Femur (tissue), 1 donor: ENCODE measurements at regions not wholly inside any gene's neighbourhood (a gene's known extent, or its start where the extent isn't known, plus 50 kb on each side); places are given as distances from the start of the nearest gene placed in this dataset.
"Not testable (repeated sequence)": the region's sequence is repeated elsewhere in the genome, so short reads cannot be mapped to it uniquely, and the experiment has no call there.

Experiments
- DNase-seq: peaks from one replicate; pipeline ENCODE4 v3.0.0-alpha.2; 2017

DNA sequence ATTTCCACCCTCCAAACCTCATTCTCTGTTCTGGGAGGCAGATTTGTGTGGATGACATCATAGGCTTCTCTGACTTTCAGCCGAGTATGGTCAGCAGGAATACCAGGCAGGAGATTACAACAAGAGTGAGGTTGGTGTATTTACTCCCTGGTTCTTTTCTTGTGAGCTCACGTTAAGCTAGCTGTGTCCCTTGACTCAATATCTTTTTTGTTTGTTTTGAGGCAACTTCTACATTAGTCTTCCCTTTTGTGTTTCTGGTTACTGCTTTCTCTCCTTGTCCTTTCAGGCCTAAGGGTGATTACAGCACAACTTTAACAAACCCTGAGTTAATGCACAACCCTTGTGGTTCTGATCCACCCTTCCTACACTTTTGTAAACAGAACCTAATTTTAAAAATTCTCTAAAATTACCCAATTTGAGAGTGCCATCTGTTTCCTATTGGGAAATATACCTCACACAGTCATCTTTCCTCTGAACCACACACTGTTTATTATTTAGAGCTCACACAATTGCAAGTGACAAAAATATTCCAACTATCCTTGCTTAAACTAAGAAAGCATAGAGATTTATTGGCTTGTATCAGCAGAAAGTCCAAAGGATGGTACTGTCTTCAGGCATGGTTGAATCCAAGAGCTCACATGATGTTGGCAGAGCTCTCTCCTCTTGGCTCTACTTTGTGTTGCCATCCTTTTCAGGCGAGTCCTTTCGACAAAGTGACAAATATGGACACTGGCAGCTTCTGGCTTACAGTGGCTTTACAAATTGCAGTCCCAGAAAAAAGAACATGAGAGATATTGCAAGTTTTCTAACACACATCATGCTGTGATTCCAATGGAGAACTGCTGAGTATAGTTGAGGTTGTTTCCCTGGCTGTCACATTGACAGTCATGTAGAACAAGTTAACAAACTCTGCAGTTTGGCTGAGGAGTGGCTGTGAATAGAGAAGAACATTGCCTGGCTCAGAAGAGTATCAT, 150.5 kb upstream of the DDIT4L start:
- no peak for DNase-seq

DNA sequence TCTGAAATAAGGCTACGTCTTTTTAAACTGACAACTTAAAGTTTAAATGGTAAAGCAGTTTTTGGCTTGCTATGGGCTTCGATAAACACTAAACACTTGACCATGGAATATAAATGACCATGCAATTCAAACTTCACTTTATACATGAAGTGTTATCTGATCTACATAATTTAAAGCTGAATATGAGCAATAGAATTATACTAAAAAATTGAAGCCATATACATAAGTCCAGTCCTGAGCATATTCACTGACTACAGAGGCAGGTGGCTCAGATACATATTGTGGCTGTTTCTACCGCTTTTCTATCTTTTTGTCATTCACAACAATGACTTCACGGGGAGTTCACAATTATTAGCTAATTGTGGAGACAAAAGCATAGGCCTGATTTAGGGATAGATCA, 149.6 kb upstream of the DDIT4L start:
- no peak for DNase-seq

DNA sequence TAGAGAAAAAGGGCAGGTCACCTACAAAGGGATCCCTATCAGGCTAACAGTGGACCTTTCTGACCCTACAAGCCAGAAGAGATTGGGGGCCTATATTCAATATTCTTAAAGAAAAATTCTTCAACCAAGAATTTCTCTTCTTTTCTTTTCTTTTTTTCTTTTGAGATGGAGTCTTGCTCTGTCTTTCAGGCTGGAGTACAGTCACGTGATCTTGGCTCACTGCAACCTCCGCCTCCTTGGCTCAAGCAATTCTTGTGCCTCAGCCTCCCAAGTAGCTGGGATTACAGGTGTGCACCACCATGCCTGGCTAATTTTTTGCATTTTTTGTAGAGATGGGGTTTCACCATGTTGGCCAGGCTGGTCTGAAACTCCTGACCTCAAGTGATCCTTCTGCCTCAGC, 143.2 kb upstream of the DDIT4L start:
- not testable (repeated sequence) for DNase-seq

DNA sequence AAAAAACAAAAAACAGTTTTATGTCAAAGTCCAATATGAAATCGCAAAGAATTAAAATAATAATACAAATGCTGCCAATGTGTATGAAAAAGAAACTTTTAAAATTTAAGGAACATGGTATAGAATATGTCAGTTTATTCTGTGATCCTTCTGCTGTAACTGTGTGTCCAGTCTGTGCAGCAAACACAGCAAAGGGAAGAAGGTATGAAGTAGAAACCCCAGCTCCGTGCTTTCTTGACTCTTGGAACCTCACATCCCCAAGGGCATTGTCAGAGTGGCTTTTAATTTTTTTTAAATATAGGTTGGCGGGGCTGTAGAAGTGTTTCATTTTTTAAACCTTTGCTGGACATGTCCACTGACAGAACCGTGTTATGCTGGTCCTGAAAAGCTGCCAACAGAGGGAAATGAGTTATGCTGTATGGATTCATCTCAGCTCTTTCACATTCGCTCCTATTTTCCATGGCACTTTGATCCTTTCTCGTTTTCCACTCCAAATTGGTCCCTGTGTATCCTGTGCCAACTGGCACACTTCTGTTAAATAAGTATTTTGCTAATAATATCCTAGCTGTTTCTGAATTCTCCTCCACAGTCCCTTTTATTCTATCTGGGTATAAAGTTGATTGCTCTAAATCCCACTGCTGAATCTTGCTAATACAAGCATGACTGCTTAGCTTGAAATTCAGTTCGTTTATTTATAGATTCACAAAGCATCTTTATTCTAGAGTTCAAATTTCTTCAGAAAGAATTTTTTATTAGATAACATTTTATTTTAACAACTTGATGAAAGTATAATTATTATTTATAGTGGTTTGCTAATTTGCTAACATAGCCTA, 127.0 kb upstream of the DDIT4L start:
- peak; percentile 72 for DNase-seq

DNA sequence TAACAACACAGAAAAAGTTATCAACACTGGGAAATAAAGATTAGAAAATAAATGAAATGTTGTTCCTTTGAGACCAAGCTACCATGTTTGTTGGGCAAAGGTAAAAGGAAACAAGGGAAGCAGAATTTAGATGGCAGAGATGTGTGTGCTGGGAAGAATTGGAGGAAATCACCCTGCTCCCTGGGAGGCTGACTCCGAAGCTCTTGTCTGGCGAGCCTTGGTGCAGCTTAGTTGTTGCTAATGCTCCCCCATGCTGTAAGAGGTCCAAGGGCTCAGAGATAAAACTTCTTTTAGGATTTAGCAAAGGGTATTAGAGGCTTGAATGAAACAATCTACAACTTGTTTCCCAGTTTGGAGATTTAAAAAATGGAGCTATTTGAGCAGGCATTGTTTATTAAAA, 123.8 kb upstream of the DDIT4L start:
- DNase-seq, result no peak

DNA sequence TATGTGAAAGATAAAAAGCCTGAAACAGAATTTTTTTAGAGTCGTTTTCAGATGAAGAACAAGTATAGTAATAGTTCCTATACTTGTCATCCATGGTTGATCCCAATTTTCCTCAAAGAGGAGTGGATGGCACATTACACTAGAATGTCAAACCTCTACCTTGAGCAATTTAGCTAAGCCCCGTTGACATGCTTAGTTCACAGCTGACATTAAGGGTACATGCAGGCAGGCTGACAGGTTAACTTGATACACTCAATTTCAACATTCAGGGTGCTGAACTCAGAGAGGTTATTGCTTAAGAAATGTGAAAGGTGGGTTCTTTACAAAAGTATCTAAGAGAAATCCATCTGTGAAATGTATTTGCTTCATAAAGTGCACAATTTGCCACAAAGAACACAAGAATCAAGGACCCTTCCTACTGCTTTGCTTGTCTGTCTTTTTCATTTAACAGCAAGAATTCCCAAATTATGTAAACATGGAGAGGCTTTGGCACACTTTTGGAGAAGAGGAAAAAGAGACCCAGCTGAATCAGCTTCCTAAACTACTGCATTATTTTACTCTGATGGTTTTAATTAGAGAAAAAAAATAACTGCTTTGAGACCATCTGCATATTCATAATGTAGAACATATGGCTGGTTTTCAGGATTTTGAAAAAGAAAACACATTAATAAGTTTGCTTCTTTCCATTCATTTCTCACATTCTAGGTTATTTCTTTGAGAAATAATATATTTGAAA, 122.5 kb upstream of the DDIT4L start:
- no peak for DNase-seq

DNA sequence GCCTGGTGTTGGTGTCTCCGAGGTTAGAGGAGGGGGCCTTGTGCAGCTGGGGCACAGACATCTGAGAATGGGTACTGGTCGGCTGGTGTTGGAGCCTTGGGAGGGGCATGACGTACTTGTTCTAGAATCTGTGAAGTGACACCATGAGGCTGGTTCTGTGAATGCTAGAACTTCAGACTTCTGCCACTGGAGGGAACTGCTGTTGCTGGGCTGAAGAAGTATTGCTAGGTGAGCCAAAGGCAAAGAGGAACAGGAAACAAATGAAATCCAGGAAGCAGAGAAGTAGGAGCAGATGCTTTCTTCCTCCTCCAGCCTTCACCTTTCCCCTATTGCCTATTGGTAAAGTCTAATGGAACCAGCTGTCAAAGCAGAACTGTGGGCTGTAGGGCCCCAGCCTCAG, 120.9 kb upstream of the DDIT4L start:
- DNase-seq, result no peak

DNA sequence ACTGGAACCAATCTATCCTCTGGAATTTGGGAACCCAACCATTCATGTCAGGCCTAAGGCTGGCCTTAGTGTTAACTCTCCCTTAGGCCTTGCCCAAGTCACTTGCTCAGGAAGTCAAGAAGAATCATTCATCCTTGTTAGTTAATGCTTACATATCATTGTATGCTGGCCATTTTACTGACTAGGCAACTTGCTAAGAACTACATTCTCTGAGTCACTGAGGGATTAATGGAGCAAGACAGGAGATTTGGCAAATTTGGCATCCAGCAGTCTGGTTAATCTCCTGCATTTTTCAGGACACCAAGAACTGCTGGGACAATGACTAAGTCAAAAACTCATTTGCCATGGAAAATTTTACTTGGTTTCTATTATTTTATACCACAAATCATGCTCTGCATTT, 115.8 kb upstream of the DDIT4L start:
- DNase-seq, result no peak

DNA sequence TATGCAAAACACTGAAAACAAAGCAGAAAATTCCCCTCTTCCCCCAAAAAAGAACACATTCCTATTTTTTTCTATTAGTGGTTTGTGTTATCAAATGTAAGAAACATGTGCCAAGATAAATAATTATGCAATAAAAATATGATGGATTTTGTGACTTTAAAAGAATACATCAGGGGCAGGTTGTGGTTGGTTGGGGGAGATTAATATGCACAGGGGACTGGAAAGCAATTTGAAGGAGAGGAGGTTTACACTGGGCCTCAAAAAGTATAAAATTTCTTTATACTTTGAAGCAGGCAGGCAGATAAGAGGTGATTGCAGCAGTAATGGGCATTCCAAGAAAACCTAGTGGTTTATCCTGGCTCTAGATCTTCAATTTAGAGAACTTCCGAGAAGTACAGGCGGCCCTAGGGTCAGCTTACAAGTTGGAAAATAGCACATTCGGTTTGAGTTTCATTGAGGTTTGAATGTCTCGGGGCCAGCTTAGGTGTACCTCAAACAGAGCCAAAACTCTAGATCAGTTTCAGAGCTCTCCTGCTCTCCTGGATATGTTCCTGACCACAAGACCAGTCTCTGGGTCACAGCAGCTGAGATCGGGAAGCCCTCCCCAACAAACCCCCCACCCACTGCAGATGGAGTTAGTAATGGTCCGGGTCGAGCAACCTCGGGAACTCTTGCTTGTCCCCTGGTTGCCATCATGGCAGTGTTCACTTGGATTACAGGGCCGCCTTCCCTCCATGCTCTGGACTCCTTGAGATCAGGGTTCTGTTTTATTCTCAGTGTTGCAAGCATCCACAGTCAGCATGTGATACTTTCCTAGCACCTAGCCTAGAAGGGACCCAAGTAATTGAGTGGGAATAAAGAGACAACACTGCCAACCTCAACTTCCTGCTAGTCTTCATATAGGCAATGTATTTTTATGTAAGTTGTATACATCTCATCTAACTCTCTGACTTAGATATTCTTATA, 112.1 kb upstream of the DDIT4L start:
- DNase-seq, result no peak

DNA sequence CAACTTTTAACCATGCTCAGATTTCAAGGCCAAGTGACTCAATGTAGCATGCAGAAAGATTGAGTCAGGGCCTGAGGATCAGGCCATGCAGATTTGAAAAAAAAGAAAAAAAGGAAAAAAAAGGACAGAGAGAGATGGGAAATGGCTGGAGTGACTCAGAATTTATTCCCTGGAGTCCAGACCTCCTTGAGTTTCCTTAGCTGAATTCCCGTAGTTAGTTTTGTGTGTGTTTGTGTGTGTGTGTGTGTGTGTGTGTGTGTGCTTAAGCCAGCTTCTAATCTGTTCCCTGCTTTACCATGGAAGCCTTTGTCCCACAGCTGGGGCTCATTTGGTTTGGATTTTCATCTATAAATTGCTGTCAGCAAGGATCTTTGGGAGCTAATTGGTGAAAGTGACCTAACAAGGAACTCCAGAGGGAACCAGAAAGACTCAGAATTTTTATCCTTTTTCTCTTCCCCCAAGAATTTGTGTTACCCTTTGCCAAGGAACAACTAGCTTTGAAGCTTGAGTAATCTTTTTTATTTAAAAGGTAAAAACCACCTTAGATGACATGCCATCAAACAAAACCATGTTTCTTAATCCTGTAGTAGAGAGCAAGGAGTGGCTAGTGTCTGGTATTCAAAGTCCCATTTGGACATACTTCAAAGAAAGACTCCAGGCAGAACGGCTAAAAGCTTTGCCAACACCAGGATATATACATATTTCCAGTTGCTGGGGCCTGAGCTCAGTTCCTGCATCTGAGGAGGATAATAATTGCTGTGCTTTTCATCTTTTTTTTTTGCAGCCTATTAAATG, 109.0 kb upstream of the DDIT4L start:
- DNase-seq, result peak; percentile 51

DNA sequence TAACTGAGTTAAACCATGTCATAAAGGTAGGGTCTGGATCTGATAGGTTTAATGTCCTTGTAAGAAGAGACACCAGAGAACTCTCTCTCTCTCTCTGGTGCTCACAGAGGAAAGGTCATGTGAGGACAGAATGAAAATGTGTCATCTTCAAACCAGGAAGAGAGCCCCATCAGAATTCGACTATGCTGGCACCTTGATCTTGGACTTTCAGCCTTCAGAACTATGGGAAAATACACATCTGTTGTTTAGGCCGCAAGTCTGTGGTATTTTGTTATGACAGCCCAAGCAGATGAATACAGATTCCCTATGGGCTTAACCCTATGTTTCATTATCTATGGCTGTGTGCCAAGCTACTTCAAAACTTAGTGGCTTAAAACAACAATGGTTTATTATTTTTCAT, 105.5 kb upstream of the DDIT4L start:
- DNase-seq, result no peak

DNA sequence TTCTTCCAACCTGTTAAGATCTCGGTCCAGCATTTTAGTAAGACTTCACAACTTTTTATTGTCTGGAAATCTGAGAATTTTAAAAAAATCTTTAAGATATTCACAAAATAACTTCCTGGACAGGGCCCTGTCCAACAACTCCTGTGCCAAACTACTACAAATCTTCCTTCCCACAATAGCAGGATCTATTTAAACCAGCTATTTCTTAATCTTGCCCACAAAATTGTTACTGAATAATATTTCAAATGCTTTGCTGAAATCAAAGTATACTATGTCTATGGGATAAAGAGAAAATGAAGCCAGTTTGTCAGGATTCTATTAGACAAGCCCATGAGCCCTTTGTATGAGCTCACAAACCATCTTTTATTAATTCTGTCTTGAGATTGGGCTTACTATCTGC, 104.1 kb upstream of the DDIT4L start:
- DNase-seq, result no peak

DNA sequence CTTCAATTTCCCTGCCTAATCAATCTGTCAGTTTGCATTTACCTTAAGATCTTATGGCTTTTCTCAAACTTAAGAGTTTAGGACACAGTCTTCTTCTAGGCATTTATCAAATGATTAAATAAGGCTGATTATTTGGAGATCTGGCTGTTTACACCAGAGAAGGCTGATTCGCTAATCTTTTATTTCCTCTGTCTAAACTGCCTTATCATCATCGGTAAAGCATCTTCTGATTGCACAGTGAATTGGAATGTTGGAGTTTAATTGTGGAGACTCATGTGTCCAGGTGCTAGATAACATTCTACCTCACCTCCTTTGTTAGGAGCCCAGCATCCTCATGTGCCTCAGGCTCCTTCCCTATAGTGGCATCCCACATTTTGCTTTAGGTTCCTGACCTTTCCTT, 100.3 kb upstream of the DDIT4L start:
- no peak for DNase-seq

DNA sequence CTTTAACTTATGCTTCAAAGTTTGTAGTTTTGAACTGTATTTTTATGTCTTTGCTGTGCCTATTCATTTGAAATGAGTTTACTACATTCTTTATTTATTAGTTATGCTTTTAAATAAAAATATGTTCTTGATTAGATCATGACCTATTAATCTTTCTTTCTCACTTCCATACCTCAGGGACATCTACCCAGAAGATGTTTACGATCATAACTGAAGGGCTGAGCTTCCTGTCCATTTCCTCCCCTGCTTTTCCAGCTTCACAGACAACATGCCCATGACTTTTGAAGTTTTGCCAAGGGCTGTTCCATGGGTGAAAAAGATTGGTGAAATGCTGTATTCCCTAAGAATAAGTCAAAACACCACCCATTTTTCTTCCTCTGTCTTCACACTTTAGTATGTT, 99.7 kb upstream of the DDIT4L start:
- DNase-seq, result no peak

DNA sequence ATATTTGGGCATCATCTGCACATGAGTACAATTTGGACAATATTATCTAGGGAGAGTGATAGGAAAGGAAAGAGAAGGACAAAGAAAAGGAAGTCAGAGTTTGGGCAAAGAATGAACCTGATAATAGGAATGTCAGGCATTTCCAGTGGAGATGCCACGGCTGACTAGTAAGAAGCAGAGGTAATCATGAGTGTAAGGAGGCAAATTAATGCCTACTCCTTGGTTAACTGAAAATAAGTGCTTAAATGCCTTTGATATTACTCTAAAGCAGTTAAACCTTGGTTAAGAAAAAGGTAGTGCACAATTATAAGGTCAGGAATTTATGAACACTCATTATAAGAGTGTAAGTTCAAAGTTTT, 99.2 kb upstream of the DDIT4L start:
- no peak for DNase-seq

DNA sequence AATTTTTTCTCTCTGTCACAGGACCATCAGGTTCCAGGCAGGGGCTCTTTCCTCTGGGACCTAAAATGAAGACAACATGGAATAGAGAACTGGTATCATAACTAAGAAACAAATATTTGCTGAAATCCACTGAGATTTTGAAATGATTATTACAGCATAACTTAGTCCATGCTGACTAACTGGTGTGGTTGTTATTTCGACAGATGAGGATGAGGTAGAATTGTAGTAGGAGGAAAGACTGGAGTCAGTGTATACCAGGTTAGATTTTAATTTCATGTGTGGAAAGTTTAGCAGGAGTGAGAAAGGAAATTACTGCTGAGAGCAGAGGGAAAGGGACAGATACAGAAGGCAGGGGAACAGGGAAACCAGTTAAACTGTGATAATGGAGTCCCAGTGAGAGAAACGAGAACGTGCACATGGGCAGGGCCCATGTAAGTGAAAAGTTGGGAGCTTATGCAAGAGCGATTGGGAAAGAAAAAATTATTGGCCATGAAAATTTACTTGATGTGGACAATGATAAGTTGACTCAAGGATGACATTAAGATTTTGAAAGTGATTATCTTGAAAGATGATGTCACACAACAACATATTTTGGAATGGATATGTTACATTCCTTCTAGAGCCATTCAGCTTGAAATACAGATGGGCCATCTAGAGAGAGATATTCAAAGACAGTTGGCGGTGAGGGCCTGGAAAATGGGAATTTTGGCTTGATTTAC, 98.7 kb upstream of the DDIT4L start:
- DNase-seq, result no peak

DNA sequence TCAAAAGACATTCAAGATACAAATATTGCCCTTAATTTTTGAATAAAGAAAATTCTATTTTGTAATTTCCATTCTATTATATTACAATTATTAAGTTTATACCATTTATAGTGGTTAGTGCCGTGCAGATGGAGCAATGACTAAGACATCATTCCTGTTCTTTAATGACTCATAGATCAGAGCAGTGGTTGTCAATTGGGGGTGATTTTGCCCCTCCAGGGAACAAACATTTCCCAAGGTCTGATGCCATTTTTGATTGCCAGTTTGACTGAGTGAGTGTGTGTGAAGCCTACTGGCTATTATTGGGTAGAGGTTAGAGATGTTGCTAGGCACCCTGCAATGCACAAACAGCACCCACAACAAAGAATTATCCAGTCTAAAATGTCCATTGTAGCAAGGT, 97.9 kb upstream of the DDIT4L start:
- no peak for DNase-seq

DNA sequence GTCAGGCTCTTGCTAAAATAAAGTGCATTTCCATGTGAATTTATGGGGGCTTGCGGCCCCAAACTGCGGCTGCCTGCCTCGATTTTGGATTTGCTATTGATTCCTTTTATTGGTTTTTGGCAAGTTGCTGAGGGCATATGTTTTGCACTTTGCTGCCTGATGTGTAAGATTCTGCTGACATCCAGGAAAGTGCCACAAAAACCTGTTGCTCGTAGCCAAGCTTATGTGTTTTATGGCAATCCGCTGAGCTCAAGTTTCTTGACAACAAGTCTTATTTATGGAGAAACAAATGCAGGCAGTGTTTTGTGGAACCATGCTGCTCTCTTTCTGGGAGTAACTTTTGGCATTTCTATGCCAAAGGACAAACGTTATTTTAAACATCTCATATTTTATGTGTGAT, 97.3 kb upstream of the DDIT4L start:
- peak; percentile 47 for DNase-seq

DNA sequence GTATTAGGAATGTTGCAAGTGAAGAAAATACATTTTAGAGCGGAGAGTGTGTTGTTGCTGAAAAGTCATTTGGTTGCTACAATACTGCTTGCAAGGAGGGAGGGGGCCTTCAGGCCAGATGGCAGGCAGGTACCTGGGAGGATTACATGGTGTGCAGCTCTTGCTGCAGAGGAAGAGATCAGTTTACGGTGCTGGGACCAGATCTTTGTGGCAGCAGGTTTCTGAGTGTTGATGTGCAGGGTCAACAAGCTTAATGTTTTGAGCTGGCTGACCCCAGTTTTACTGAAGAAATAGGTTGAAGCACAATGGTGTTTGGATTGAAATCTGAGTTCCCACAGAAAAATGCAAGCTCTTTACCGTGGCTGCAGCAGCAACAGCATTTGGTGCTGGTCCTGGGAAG, 96.4 kb upstream of the DDIT4L start:
- peak; percentile 46 for DNase-seq

DNA sequence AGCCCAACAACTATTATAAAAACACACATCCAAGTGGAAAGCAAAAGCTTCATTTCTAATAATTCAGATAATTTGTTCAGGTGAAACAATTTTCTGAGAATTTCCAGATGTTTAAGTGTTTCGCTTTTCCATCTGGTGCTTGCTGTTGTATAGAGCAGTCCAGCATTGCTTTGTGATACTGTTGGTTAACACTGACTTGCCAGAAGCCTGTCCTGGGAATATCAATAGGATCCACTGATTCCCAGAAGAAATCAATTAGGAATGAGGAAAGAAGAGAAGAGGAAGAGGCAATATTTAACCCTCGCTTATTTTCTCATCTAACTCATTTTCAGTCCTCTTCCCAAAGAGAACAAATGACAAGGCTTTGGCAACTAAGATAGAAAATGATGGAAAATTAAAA, 94.9 kb upstream of the DDIT4L start:
- DNase-seq, result no peak
